ENCODE measurements at regions not wholly inside any gene's neighbourhood (a gene's known extent, or its start where the extent isn't known, plus 50 kb on each side); places are given as distances from the start of the nearest gene placed in this dataset.

GRCh38 chr10:2279711-2280110 is 542.4 kb upstream of the ADARB2 start (continued):
- TF ChIP-seq, protein P1, sequence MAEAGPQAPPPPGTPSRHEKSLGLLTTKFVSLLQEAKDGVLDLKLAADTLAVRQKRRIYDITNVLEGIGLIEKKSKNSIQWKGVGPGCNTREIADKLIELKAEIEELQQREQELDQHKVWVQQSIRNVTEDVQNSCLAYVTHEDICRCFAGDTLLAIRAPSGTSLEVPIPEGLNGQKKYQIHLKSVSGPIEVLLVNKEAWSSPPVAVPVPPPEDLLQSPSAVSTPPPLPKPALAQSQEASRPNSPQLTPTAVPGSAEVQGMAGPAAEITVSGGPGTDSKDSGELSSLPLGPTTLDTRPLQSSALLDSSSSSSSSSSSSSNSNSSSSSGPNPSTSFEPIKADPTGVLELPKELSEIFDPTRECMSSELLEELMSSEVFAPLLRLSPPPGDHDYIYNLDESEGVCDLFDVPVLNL (CRISPR knock-in tag; IDR thresholded peaks at IDR 0.05; ENCODE audit: borderline replicate concordance, low read depth): no peak
- no peak for TF ChIP-seq ZNF121 (CRISPR knock-in tag; IDR thresholded peaks at IDR 0.05)

DNA sequence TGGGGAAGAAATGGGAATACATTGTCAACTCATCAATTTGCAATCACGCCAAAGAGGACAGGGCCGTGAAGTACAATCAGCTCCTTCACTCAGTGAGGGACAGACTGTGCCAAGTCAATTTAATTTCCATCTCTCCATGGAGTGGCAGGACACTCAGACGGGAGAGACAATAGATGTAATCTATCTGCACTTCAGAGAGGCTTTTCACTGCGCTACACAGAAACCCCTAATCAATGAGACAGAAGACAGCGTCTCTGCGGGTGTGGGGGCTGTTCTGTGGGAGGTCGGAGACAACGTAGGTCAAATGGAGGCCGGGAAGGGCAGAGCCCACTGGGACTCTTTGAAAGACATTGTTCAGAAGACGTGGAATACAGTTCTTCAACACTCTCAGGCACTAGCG is 541.0 kb upstream of the ADARB2 start:
- POLR2A ChIA-PET: no interaction called here
- DNase-seq (ENCODE audit: low spot score): no peak
- peaks cover 18% of the 10 kb centered on the region for H3K9me3 Mint-ChIP-seq
- no peak overlapping the region for H3K4me3 Mint-ChIP-seq
- TF ChIP-seq PRDM15 (CRISPR knock-in tag; IDR thresholded peaks at IDR 0.05) (no peak), TEAD1 (CRISPR knock-in tag; IDR thresholded peaks at IDR 0.05) (no peak), ZSCAN18 (CRISPR knock-in tag; IDR thresholded peaks at IDR 0.05) (no peak), ZBTB21 (CRISPR knock-in tag; IDR thresholded peaks at IDR 0.05; ENCODE audit: borderline replicate concordance) (no peak), USF2 (CRISPR knock-in tag; IDR thresholded peaks at IDR 0.05) (no peak), ATF2 (CRISPR knock-in tag; IDR thresholded peaks at IDR 0.05; ENCODE audit: borderline replicate concordance, low read depth) (no peak), JUN (CRISPR knock-in tag; IDR thresholded peaks at IDR 0.05) (no peak), SOX15 (CRISPR knock-in tag; IDR thresholded peaks at IDR 0.05) (no peak), ZNF423 (CRISPR knock-in tag; IDR thresholded peaks at IDR 0.05) (no peak), MLX (CRISPR knock-in tag; IDR thresholded peaks at IDR 0.05) (no peak), ZNF219 (CRISPR knock-in tag; IDR thresholded peaks at IDR 0.05; ENCODE audit: borderline replicate concordance) (no peak), ZNF671 (CRISPR knock-in tag; IDR thresholded peaks at IDR 0.05) (no peak), RORB (CRISPR knock-in tag; IDR thresholded peaks at IDR 0.05) (no peak), GRHL2 (CRISPR knock-in tag; IDR thresholded peaks at IDR 0.05; ENCODE audit: insufficient replicate concordance, severe bottlenecking) (no peak)
- TF ChIP-seq, protein P2, sequence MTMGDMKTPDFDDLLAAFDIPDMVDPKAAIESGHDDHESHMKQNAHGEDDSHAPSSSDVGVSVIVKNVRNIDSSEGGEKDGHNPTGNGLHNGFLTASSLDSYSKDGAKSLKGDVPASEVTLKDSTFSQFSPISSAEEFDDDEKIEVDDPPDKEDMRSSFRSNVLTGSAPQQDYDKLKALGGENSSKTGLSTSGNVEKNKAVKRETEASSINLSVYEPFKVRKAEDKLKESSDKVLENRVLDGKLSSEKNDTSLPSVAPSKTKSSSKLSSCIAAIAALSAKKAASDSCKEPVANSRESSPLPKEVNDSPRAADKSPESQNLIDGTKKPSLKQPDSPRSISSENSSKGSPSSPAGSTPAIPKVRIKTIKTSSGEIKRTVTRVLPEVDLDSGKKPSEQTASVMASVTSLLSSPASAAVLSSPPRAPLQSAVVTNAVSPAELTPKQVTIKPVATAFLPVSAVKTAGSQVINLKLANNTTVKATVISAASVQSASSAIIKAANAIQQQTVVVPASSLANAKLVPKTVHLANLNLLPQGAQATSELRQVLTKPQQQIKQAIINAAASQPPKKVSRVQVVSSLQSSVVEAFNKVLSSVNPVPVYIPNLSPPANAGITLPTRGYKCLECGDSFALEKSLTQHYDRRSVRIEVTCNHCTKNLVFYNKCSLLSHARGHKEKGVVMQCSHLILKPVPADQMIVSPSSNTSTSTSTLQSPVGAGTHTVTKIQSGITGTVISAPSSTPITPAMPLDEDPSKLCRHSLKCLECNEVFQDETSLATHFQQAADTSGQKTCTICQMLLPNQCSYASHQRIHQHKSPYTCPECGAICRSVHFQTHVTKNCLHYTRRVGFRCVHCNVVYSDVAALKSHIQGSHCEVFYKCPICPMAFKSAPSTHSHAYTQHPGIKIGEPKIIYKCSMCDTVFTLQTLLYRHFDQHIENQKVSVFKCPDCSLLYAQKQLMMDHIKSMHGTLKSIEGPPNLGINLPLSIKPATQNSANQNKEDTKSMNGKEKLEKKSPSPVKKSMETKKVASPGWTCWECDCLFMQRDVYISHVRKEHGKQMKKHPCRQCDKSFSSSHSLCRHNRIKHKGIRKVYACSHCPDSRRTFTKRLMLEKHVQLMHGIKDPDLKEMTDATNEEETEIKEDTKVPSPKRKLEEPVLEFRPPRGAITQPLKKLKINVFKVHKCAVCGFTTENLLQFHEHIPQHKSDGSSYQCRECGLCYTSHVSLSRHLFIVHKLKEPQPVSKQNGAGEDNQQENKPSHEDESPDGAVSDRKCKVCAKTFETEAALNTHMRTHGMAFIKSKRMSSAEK (CRISPR knock-in tag; IDR thresholded peaks at IDR 0.05; ENCODE audit: borderline replicate concordance): no peak
- TF ChIP-seq, protein P3, sequence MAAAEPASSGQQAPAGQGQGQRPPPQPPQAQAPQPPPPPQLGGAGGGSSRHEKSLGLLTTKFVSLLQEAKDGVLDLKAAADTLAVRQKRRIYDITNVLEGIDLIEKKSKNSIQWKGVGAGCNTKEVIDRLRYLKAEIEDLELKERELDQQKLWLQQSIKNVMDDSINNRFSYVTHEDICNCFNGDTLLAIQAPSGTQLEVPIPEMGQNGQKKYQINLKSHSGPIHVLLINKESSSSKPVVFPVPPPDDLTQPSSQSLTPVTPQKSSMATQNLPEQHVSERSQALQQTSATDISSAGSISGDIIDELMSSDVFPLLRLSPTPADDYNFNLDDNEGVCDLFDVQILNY (CRISPR knock-in tag; IDR thresholded peaks at IDR 0.05): no peak
- H3K4me1 Mint-ChIP-seq: peaks cover 38% of the 10 kb centered on the region
- CTCF ChIA-PET: no interaction called here
- peaks cover 14% of the 10 kb centered on the region for H3K36me3 Mint-ChIP-seq
- H3K27me3 Mint-ChIP-seq (ENCODE audit: low read depth): no peaks in the 10 kb centered on the region
- no peak for ATAC-seq
- H3K27ac Mint-ChIP-seq: no peak overlapping the region
